ENCODE measurements at regions not wholly inside any gene's neighbourhood (a gene's known extent, or its start where the extent isn't known, plus 50 kb on each side); places are given as distances from the start of the nearest gene placed in this dataset.

GRCh38 chr6:116994447-116994846 lies 117.4 kb downstream of the RFX6 start:
- TF ChIP-seq CTCF (IDR thresholded peaks at IDR 0.05), result no peak
- TF ChIP-seq POLR2A (IDR thresholded peaks at IDR 0.05), result no peak

Data from lower leg skin (tissue), 3 donors.